HL-60 (cell line): ENCODE measurements at regions not wholly inside any gene's neighbourhood (a gene's known extent, or its start where the extent isn't known, plus 50 kb on each side); places are given as distances from the start of the nearest gene placed in this dataset.

Source experiments
- DNase-seq, 2 experiments: peaks; one replicate each; pipeline ENCODE4 v3.0.0-alpha.2; 2010 to 2020; ENCODE audit warnings: low read depth in 1 of 2, low spot score in 1 of 2
- H3K27ac ChIP-seq: fragments of 250-450 bp; sonication (Bioruptor Pico); replicated peaks from 2 replicates; pipeline ENCODE4 v1.5.1; 2020; ENCODE audit warnings: mild to moderate bottlenecking, moderate library complexity
- H3K27me3 ChIP-seq: fragments of 250-450 bp; sonication (Bioruptor Pico); 2 replicates; pipeline ENCODE4 v1.5.1; 2021; ENCODE audit warnings: mild to moderate bottlenecking, moderate library complexity; ENCODE audit not compliant: insufficient read depth, poor library complexity, severe bottlenecking
- H3K4me3 ChIP-seq: replicated peaks from 2 replicates; pipeline ENCODE4 v1.5.1; 2011; ENCODE audit warnings: mild to moderate bottlenecking, control low read depth, low read length; ENCODE audit not compliant: insufficient read depth
- GABPA ChIP-seq: IDR thresholded peaks from 2 replicates; pipeline ENCODE4 v1.6.1; 2012; ENCODE audit warnings: low read depth
- POLR2AphosphoS5 ChIP-seq: IDR thresholded peaks from 2 replicates; pipeline ENCODE4 v1.6.1; 2012; ENCODE audit warnings: low read depth
- REST ChIP-seq: IDR thresholded peaks from 2 replicates; pipeline ENCODE4 v1.6.1; 2012; ENCODE audit warnings: low read depth; ENCODE audit not compliant: insufficient replicate concordance
- SPI1 ChIP-seq: IDR thresholded peaks from 2 replicates; pipeline ENCODE4 v1.6.1; 2012; ENCODE audit warnings: low read depth, mild to moderate bottlenecking, borderline replicate concordance
- TF ChIP-seq, protein P1 (sequence below): IDR thresholded peaks from one replicate; pipeline ENCODE4 v1.5.1; 2011; ENCODE audit warnings: low read length, control low read depth, inconsistent platforms; ENCODE audit not compliant: insufficient read depth

DNA sequence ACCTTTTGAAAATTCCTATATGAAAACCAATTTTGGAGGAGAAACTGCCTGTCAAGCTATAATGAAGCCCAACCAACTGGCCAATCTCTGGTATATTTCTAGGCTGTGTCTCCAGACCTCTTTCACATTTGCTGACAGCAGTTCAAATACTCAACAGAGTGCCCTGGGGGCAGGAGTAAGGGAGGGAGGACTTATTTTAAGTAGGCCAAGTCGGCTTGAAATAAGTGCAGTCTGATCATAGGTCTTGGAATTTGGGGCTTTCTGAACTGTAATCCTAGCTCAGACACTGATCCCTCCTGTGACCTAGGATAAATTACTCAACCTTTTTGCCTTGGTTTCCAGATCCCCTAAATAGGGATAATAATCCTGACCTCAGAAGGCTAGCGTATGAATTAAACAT lies 59.4 kb upstream of the SLC7A11 start:
- Histone ChIP-seq H3K27me3 (no peaks in the 10 kb centered on the region), H3K27ac (no peak overlapping the region), H3K4me3 (no peak overlapping the region)
- no peak for DNase-seq
- TF ChIP-seq REST, result no peak
- TF ChIP-seq SPI1, result no peak
- no peak for TF ChIP-seq POLR2AphosphoS5
- TF ChIP-seq GABPA, result no peak
- TF ChIP-seq, protein P1, sequence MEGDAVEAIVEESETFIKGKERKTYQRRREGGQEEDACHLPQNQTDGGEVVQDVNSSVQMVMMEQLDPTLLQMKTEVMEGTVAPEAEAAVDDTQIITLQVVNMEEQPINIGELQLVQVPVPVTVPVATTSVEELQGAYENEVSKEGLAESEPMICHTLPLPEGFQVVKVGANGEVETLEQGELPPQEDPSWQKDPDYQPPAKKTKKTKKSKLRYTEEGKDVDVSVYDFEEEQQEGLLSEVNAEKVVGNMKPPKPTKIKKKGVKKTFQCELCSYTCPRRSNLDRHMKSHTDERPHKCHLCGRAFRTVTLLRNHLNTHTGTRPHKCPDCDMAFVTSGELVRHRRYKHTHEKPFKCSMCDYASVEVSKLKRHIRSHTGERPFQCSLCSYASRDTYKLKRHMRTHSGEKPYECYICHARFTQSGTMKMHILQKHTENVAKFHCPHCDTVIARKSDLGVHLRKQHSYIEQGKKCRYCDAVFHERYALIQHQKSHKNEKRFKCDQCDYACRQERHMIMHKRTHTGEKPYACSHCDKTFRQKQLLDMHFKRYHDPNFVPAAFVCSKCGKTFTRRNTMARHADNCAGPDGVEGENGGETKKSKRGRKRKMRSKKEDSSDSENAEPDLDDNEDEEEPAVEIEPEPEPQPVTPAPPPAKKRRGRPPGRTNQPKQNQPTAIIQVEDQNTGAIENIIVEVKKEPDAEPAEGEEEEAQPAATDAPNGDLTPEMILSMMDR, result no peak

- DNase-seq, result no peak
- H3K4me3 ChIP-seq, result no peak overlapping the region
- no peaks in the 10 kb centered on the region for H3K27me3 ChIP-seq
- no peak overlapping the region for H3K27ac ChIP-seq
- TF ChIP-seq POLR2AphosphoS5 (no peak), GABPA (no peak), SPI1 (no peak), REST (no peak)
- TF ChIP-seq, protein P1, result no peak
Measured at GRCh38 chr4:138300616-138301015, 58.5 kb upstream of the SLC7A11 start.

DNA sequence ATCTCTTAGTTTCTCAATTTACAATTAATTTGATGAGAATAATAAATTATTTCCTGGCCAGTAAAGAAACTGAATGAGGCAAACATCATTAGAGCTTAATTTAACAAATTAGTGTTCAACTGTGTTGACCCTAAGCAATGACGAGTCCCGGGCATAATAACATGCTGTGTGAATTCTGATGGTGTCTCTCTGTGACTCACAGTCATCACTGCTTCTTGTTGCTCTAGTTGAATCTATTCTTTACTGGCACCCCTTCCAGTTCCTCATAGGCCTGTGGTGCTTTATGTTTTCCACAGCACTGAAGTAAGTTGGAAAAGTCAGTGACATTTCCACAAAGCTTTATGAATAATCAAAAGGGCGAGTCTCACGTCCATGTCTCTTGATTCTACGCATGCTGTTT lies 57.7 kb upstream of the SLC7A11 start:
- TF ChIP-seq REST (no peak), POLR2AphosphoS5 (no peak), GABPA (no peak), SPI1 (no peak)
- TF ChIP-seq, protein P1, result no peak
- DNase-seq, result no peak
- H3K27ac ChIP-seq, result no peak overlapping the region
- no peaks in the 10 kb centered on the region for H3K27me3 ChIP-seq
- no peak overlapping the region for H3K4me3 ChIP-seq
